BJ (cell line): ENCODE measurements at regions not wholly inside any gene's neighbourhood (a gene's known extent, or its start where the extent isn't known, plus 50 kb on each side); places are given as distances from the start of the nearest gene placed in this dataset.
A peak's percentile ranks its signal among the peaks of the same experiment; 100 is the strongest.

Experiments
- CTCF ChIA-PET: fragments of 350-600 bp; formaldehyde crosslinking; extraction: SDS; loops from one replicate; lab custom pipeline; 2021; ENCODE audit warnings: antibody characterized with exemption, inconsistent platforms; lab: Yijun Ruan, JAX
- POLR2A ChIA-PET: fragments of 300-600 bp; sonication (Branson Sonifier 250); formaldehyde crosslinking; extraction: SDS; loops from one replicate; lab custom pipeline; 2021; ENCODE audit warnings: antibody characterized with exemption; lab: Charles Lee
- DNase-seq: peaks from one replicate; pipeline ENCODE4 v3.0.0-alpha.2; 2011; ENCODE audit warnings: low read depth
- H3K27me3 ChIP-seq: 2 replicates; pipeline ENCODE4 v1.6.0; 2011; ENCODE audit warnings: low read length; ENCODE audit not compliant: control insufficient read depth, insufficient read depth
- H3K36me3 ChIP-seq: 2 replicates; pipeline ENCODE4 v1.5.1; 2011; ENCODE audit warnings: low read length; ENCODE audit not compliant: control insufficient read depth, insufficient read depth
- H3K4me3 ChIP-seq: 2 replicates; pipeline ENCODE4 v1.5.1; 2011; ENCODE audit warnings: low read depth, mild to moderate bottlenecking, control low read depth, low read length
- TF ChIP-seq, protein P1 (sequence below): IDR thresholded peaks from 2 replicates; pipeline ENCODE4 v1.5.1; 2011; ENCODE audit warnings: low read depth, mild to moderate bottlenecking, control low read depth, inconsistent platforms, low read length, moderate library complexity; ENCODE audit not compliant: insufficient read depth

- H3K27me3 ChIP-seq: no peaks in the 10 kb centered on the region
- DNase-seq: no peak
- no peaks in the 10 kb centered on the region for H3K36me3 ChIP-seq
- H3K4me3 ChIP-seq: no peak overlapping the region
- POLR2A ChIA-PET: no interaction called here
- TF ChIP-seq, protein P1, sequence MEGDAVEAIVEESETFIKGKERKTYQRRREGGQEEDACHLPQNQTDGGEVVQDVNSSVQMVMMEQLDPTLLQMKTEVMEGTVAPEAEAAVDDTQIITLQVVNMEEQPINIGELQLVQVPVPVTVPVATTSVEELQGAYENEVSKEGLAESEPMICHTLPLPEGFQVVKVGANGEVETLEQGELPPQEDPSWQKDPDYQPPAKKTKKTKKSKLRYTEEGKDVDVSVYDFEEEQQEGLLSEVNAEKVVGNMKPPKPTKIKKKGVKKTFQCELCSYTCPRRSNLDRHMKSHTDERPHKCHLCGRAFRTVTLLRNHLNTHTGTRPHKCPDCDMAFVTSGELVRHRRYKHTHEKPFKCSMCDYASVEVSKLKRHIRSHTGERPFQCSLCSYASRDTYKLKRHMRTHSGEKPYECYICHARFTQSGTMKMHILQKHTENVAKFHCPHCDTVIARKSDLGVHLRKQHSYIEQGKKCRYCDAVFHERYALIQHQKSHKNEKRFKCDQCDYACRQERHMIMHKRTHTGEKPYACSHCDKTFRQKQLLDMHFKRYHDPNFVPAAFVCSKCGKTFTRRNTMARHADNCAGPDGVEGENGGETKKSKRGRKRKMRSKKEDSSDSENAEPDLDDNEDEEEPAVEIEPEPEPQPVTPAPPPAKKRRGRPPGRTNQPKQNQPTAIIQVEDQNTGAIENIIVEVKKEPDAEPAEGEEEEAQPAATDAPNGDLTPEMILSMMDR: no peak
- CTCF ChIA-PET: interaction anchor here (1.0 kb wide), 1 partner anchor 9 kb away, joined by 3 read pairs; no protein-coding TSS in a partner anchor
Observed at GRCh38 chr5:136646915-136647314, 281.6 kb upstream of the TRPC7 start.

DNA sequence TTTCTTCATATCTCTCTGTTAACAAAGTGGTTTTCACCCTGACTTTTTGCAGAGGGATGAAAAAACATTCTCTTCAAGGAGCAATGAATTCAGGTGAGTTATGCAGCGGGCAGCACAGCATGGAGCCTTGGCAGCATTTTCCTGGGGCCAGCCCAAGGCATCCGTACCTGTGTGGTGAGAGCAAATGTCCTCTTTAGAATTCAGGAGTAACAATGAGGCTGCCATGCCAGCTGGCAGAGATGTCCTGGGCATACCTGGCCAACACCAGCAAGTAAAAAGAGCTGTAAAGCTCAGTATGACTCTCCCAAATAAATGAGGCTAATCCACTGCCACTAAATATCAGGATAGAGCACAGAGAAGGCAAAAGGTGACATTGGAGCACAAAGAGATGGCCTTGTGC is 277.6 kb upstream of the TRPC7 start:
- TF ChIP-seq, protein P1: no peak
- peaks cover 2% of the 10 kb centered on the region; the same call in 1 of the 2 replicates for H3K27me3 ChIP-seq
- no peaks in the 10 kb centered on the region for H3K36me3 ChIP-seq
- ChIA-PET CTCF (no interaction called here), POLR2A (no interaction called here)
- no peak overlapping the region for H3K4me3 ChIP-seq
- DNase-seq: no peak

GRCh38 chr5:136639616-136640015 is 274.3 kb upstream of the TRPC7 start:
- DNase-seq: no peak
- H3K36me3 ChIP-seq: no peaks in the 10 kb centered on the region
- peaks cover 4% of the 10 kb centered on the region; the same call in 1 of the 2 replicates for H3K27me3 ChIP-seq
- H3K4me3 ChIP-seq: no peak overlapping the region
- ChIA-PET CTCF (interaction anchor here (9.4 kb wide), 1 partner anchor 131 kb away, joined by 73 read pairs; no protein-coding TSS in a partner anchor), POLR2A (no interaction called here)
- TF ChIP-seq, protein P1: no peak

DNA sequence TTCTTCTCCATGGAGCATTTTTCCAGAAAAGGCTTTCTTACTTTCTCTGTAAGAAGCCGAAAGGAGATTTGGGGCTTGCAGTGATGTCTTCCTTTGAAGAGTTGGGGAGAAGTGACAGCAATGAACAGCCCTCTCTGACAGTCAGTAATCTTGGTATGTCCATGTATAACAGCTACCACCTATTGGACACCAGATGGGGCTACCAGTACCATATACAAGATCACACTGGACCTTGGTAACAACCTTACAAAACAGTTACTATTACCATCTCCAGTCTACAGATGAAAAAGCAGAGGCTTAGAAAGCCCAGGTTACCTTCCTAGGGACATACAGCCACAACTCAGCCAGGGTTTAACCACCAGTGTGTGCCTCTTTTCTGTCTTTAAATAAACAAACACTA is 272.7 kb upstream of the TRPC7 start:
- TF ChIP-seq, protein P1: peak; percentile 34
- DNase-seq: no peak
- Histone ChIP-seq H3K4me3 (no peak overlapping the region), H3K36me3 (no peaks in the 10 kb centered on the region), H3K27me3 (peaks cover 4% of the 10 kb centered on the region; the same call in 1 of the 2 replicates)
- ChIA-PET CTCF (interaction anchor here (0.6 to 9.4 kb wide), 7 partner anchors 9 to 1393 kb away, joined by 3 to 73 read pairs (median 3); no protein-coding TSS in a partner anchor), POLR2A (no interaction called here)

- peaks cover 5% of the 10 kb centered on the region for H3K27me3 ChIP-seq
- DNase-seq: no peak
- CTCF ChIA-PET: interaction anchor here (0.6 to 9.4 kb wide), 2 partner anchors 135 to 558 kb away, joined by 3 to 73 read pairs; no protein-coding TSS in a partner anchor
- TF ChIP-seq, protein P1: no peak
- POLR2A ChIA-PET: no interaction called here
- no peak overlapping the region for H3K4me3 ChIP-seq
- no peaks in the 10 kb centered on the region for H3K36me3 ChIP-seq
Observed at GRCh38 chr5:136636001-136636400, 270.7 kb upstream of the TRPC7 start.
